GM13976 (cell line): ENCODE measurements at regions not wholly inside any gene's neighbourhood (a gene's known extent, or its start where the extent isn't known, plus 50 kb on each side); places are given as distances from the start of the nearest gene placed in this dataset.

Experiments
- DNase-seq: peaks from one replicate; pipeline ENCODE4 v3.0.0; 2012; ENCODE audit warnings: low spot score
- in situ Hi-C: fragments of 300-500 bp; cut with MboI; formaldehyde crosslinking; loops from one replicate; pipeline ENCODE4 v1.12.0; 2022; ENCODE audit warnings: low sequenced_read_pairs, mixed read lengths, inconsistent platforms; ENCODE audit not compliant: unreplicated experiment
- TF ChIP-seq, protein P1 (sequence below): IDR thresholded peaks from 2 replicates; pipeline ENCODE4 v1.5.1; 2012; ENCODE audit warnings: borderline replicate concordance, mild to moderate bottlenecking; ENCODE audit not compliant: insufficient read depth; ENCODE audit errors: extremely low read depth, missing control alignments, control extremely low read depth

DNA sequence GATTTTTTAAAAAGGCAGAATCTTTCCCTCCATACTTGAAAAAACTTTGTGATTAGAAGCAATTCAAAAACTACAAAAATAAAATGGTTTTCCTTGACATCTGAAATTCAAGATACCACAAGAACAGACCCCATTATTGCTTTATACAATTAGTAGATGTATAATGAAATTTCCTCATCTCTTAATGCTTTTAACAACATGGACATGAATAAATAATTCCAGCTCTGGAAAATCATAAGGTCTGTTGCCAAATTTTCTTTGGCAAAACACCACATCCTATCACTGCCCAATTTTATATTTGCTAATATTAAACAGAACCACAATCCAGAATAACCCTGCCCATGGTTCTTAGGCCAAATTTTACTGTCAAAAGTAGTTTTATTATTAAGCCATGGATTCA lies 1543.6 kb upstream of the MIR17HG start:
- no peak for DNase-seq
- in situ Hi-C loops, result no loop called here

DNA sequence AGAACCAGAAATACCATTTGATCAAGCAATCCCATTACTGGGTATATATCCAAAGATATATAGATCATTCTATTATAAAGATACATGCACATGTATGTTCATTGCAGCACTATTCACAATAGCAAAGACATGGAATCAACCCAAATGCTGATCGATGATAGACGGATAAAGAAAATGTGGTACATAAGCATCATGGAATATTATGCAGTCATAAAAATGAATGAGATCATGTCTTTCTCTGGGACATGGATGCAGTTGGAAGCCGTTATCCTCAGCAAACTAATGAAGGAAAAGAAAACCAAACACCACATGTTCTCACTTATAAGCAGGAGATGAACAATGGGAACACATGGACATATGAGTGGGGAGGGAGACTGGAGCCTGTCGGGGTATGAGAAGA lies 1540.9 kb upstream of the MIR17HG start:
- in situ Hi-C loops, result no loop called here

More for the DNA sequence above, 1543.6 kb upstream of the MIR17HG start:
- TF ChIP-seq, protein P1, sequence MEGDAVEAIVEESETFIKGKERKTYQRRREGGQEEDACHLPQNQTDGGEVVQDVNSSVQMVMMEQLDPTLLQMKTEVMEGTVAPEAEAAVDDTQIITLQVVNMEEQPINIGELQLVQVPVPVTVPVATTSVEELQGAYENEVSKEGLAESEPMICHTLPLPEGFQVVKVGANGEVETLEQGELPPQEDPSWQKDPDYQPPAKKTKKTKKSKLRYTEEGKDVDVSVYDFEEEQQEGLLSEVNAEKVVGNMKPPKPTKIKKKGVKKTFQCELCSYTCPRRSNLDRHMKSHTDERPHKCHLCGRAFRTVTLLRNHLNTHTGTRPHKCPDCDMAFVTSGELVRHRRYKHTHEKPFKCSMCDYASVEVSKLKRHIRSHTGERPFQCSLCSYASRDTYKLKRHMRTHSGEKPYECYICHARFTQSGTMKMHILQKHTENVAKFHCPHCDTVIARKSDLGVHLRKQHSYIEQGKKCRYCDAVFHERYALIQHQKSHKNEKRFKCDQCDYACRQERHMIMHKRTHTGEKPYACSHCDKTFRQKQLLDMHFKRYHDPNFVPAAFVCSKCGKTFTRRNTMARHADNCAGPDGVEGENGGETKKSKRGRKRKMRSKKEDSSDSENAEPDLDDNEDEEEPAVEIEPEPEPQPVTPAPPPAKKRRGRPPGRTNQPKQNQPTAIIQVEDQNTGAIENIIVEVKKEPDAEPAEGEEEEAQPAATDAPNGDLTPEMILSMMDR, result no peak

DNA sequence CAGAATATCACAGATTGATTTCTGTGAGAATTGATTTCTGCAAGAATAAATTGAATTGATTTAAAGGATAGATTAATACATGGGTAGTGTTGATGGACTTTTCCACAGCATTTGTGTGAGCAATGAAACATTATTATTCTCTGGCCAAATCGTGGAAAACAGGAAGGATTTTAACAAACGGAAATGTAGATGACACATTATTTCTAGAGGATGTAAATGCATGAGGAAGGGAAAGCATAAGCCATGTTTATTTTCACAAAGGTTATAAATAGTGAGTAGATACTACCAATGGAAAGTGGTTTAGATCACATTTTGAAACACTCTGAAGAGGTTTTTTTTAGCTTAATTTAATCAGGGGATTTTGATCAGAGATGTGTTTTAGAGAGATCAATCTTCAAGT lies 1534.6 kb upstream of the MIR17HG start:
- TF ChIP-seq, protein P1, result no peak
- in situ Hi-C loops, result no loop called here
- DNase-seq, result no peak

More for the DNA sequence above, 1540.9 kb upstream of the MIR17HG start:
- TF ChIP-seq, protein P1, result no peak
- no peak for DNase-seq

- no peak for DNase-seq
- TF ChIP-seq, protein P1, result no peak
- in situ Hi-C loops, result no loop called here
Measured at GRCh38 chr13:89816404-89816803, 1531.1 kb upstream of the MIR17HG start.

DNA sequence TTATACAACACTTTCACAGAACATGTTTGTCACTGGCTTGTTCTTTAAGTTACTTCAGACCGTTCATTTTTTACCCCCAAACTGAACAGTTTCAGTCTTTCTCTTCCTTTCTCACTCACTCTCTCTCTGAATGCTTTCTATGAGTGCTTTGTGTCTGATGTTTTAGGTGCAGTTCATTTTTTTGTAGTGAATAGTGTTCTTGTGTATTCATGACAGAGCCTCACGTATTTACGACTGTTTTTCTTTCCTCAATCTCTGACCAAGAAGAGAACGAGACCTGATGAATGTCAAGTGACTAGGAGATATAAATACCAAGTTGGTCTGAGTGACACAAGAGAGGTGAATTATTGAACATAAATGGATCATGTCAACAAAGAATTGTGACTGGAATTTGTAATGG lies 1525.0 kb upstream of the MIR17HG start:
- no peak for DNase-seq
- in situ Hi-C loops, result no loop called here
- TF ChIP-seq, protein P1, result no peak

- TF ChIP-seq, protein P1, result no peak
- DNase-seq, result no peak
- in situ Hi-C loops, result no loop called here
Measured at GRCh38 chr13:89827552-89827951, 1519.9 kb upstream of the MIR17HG start.

GRCh38 chr13:89828506-89828905 lies 1519.0 kb upstream of the MIR17HG start:
- no peak for DNase-seq
- TF ChIP-seq, protein P1, result no peak
- in situ Hi-C loops, result no loop called here
